HG02763 (cell line): ENCODE measurements at regions not wholly inside any gene's neighbourhood (a gene's known extent, or its start where the extent isn't known, plus 50 kb on each side); places are given as distances from the start of the nearest gene placed in this dataset.
"Not testable (repeated sequence)": the region's sequence is repeated elsewhere in the genome, so short reads cannot be mapped to it uniquely, and the experiment has no call there.

Experiments
- ATAC-seq: cut with Tn5 transposase; IDR thresholded peaks from one replicate; pipeline ENCODE4 v1.9.1; 2021; ENCODE audit warnings: mild to moderate bottlenecking, moderate library complexity; ENCODE audit not compliant: unreplicated experiment

DNA sequence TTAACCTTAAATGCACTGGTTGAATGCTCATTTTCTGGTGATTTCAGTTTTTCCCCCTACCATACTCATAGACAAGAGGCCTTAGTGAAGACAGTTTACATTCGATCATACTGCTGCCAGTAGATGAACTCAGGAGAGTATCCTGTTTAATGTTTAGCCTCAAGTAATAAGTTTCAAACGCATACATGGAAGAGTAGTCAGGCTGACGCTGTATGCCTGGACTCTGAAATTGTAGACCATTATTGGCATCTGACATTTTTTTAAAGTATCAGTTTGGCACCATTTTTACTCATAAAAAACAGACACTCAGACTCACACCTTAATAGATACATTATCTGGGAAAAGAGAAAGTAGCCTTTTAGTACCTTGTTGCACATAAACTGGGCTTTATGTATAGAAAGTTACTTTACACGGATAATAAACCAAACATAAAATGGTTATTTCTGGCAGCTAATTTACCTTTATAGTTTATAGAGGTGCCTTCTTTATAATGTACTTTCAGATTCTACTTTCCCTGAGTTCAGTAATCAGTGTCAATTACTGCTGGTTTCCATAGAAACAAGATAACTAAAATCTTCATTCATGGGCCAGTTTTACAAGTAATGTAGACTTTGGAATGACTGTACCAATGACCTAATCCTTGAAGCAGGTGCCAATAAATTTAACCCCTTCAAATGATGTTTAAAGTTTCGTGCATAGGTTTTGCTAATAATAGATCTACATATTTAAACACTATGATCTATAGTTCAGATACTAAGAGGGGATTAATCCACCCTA is 183.8 kb upstream of the ITGA1 start:
- no peak for ATAC-seq

DNA sequence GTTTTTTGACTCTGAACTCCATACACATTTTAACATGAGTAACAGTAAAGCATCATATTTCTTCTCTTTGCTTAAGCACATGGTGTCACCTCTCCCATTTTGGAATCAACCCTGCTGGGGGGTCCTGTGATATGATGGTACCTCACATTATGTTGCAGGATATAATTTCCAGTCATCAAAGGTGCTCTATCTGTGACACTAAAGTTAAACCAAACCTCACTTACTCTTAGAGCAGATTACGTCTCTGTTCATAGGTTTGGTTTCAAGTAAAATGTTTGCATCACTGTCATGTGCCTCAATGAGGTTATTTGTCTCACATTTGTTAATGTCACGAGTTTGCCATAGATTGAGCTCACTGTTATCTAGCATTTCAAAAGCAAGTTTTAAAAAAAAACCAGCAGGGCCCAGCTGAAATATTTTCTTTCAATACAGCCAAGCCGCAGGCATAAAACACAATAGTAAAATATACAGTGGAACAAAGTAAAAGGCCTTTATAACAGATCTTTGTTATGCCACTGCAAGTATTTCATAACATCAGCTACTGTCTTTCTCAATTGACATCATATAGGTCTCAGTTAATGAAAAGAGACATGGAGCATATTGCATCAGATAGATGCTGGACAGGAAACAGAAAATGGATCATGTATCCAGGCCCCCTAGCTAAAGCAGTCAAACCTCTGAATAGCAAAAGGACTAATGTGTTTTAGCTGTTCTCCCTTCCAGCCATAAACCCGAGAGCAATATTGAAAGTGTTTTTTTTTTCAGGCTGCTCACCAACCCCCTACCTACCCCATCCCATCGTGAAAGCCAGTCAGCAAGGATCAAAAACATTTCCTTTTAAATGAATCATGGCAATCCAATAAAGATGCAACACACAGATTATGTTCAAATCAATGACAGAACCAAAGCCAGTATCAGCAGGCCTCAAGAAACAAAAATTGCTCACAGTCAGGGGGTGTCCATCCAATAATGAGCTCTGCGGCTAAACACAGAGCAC is 182.1 kb upstream of the ITGA1 start:
- no peak for ATAC-seq

DNA sequence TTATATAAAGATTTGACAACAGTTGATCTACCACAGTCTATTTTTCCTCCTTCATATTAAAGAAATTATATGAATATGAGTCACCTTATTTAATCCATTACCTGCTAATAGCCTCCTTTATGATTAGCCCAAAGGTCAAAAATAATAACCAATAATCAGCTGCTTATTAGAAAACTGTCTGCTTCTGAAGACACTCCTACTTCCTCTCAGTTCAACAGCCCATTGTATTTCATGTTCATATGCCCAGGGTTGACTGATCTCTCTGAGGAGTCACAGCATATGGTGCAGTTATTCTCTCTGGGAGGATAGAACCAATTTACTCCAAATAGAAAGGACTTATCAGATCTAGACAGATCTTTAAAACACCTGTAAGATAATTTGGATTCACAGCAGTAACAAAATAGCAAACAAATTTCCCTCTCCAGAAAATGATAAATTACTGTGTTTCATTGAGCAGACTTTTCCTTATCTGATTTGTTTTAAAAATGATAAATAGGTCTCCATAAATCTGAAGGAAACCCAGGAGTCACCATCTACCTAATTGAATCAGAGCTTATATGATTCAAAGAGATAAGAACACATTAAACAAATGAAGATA is 180.4 kb upstream of the ITGA1 start:
- no peak for ATAC-seq

DNA sequence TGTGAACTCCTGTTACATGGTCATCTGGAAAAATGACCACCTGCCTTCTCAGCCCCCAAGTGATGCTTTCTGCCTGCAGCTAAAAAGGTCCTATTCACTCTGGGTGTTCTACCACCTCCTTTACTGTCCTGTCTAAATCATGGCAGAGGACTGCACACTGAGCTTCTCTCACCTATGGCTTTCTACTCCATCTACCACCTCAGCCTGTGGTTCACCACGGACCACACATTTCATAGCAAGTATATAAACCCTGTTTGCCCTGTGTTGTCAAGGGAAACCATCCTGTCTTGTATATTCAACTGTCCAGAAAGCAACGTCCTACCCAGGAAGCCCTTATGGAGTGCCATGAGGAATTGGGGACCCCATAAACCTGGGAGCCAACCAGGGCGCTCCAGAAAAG is 167.4 kb upstream of the ITGA1 start:
- no peak for ATAC-seq

DNA sequence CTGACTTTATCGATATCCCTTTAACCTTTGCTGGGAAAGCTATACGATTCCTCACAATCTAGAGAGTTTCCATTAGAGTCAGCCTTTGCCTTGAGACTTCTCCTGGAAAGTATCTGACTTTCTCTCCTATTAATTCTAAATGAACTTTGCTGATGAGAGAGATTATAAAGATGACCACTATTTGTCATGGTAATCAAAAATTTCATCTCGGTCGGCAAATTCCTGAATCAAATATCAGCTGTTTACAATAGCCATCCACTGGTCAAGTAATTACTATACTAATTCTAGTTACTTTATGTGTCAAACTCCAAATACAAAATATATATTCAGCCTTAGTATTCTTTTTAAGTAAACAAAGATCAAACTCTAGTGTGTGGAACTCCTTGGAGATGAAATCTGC is 164.4 kb upstream of the ITGA1 start:
- no peak for ATAC-seq

DNA sequence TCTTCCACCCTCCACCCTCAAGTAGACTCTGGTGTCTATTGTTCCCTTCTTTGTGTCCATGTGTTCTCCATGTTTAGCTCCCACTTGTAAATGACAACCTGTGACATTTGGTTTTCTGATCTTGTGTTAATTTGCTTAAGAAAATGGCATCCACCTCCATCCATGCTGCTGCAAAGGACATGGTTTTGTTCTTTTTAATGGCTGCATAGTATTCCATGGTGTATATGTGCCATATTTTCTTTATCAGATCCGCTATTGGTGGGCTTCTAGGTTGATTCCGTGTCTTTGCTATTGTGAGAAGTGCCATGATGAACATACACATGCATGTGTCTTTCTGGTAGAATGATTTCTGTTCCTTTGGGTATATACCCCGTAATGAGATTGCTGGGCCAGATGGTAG is 163.4 kb upstream of the ITGA1 start:
- no peak for ATAC-seq

DNA sequence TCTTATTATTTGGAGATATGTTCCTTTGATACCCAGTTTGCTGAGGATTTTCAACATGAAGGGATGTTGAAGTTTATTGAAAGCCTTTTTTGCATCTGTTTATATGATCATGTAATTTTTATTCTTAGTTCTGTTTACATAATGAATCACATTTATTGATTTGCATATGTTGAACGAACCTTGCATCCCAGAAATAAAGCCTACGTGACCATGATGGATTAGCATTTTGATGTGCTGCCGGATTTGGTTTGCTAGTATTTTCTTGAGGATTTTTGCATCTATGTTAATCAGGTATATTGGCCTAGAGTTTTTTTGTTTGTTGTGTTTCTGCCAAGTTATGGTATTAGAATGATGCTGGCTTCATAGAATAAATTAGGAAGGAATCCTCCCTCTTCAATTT is 161.4 kb upstream of the ITGA1 start:
- ATAC-seq: no peak

DNA sequence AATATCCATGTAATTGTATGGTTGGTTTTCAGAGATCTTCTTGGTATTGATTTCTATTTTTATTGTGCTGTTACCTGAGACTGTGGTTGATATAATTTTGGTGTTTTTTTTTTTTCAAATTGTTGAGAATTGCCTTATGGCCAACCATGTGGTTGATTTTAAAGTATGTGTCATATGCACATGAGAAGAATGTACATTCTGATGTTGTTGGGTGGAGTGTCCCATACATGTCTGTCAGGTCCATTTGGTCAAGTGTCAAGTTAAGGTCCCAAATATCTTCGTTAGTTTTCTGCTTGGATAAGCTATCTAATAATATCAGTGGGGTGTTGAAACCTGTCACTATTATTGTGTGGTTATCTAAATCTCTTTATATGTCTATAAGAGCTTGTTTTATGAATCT is 160.0 kb upstream of the ITGA1 start:
- no peak for ATAC-seq

DNA sequence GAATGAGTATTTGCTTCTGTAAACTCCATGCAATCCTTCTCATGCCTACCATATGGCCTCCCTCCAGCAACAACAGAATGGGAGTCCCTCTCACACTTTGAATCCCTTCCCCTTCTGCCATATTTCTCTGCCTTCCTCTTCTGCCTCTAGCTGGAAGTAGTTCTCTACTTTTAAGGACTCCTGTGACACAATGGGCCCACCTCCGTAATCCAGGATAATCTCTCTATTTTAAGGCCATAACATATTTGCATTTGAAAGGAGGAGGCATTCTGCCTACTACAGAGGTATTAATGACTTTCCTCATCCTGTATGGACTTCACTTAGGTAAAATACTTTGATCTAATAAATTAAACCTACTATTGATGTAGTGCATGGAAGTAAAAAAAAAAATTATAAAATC is 155.4 kb upstream of the ITGA1 start:
- ATAC-seq: no peak

DNA sequence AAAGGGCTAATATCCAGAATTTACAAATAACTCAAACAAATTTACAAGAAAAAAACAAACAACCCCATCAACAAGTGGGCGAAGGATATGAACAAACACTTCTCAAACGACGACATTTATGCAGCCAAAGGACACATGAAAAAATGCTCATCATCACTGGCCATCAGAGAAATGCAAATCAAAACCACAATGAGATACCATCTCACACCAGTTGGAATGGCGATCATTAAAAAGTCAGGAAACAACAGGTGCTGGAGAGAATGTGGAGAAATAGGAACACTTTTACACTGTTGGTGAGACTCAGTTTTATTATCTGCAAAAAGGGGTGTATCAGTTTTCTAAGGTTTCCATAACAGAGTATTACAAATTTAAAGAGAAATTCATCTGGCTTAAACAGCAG is 153.5 kb upstream of the ITGA1 start:
- not testable (repeated sequence) for ATAC-seq

DNA sequence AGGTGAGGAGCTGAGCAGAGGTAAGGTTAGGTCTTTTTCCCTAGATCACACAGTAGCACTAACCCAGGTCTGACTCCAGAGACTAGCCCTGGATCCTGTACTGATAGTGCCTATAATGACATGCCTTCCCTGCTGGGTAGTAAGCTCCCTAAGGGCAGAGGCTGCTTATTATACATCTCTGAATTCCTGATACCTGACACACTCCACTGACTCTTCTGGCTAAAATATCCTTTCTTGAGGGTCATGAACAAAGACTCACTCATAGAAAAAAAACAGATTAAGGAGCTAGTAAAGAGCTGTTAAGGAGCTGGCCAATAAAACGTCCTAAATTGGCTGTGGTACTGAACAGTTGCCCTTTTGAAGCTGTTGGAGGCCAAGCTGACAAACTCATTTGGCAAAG is 149.0 kb upstream of the ITGA1 start:
- no peak for ATAC-seq

DNA sequence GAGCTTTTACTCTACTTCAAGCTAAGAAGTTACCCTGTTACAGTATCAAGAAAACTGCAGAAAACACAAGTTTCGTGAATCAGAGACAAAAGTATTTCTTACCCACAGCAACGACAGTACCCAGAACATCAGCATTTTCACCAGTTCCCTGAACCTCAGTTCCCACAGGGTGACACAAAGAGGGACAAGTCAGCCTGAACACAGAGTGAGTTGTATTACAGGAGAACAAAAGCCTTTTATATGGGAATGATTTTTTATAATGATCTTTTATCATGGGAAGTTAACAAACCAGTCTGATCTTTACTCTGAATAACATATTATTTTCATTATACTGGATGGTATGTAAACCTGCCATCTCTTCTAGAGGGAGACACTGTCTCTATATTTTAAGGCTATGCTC is 139.0 kb upstream of the ITGA1 start:
- no peak for ATAC-seq

DNA sequence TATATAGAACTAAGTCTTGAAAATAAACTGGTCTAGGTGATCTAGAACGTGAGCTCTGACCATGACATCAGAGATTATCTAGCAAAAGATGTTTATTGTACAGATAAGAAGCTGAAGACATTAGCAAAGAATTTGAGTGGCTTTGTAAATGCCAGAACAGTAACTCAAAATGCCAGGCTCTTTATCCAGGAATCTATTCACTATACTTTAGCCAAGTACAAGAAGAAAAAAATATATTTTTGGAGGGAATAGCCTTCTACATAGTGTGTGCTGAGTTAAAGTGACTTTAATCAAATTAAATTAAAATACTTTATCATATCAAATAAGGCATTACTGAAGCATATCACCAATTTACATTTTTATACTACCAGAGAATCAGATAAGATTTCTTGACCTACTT is 132.6 kb upstream of the ITGA1 start:
- no peak for ATAC-seq

DNA sequence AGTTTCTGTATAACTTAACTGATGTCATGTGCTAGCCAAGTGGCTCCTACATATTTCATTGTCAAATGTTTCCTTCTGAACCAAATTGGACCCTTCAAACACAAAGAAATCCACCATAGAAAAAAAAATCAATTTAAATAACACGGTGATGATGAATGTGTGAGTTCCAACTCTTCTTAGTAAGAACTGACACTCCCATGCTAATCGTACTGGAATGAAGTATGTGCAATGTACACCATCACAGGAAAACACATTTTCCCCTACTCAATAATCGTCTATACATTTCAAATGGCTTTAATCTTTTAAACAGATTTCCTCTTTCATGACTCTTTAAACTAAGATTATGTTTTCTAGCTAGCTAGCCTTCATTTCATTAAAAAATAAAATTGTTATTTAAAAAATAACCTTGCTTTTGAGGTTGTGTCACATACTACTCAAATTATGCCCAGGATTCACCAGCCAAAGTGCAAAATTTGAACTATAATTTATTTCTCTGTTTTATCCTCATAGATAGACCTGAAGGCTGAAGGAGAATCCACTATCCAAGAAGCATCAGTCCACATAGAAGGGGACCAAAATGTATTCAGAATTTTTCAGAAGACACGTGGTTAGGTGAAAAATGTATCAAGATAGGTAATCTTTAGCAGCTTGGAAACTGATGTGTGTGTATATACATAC is 131.0 kb upstream of the ITGA1 start:
- ATAC-seq: no peak

DNA sequence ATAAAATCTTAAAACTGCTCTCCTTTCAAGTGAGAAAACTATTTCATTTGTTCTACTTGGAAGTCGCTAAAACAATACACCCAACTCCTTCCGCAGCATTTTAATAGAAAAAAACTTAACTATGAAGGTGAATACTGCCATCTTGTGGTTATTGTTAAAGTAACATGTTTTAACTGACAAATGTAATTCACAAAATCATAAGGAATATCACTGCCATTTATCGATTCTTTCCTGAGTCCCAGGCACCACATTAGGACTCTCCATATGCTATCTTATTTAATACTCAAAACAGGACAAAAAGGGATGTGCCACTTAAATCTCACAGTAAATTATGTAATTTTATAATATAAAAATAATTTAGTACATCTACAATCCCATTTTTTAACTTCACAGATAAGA is 130.5 kb upstream of the ITGA1 start:
- no peak for ATAC-seq

DNA sequence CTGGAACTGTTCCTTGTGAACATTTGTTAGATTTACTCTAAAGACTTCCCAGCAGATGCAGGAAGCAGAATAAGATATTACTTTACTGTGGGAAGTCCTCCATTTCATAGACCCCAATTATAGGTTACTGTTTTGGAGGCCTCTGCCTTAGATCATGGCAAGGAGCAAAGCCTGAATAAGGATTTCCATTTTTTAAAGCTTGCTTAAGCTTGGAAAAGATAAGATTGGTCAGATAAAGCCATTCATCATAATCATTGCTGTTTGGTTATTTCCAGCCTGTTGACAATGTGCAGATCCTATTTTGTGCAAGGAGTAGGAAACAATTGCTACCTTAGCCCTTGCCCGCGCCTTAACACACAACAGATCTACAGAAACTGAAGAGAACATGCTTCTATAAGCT is 129.5 kb upstream of the ITGA1 start:
- no peak for ATAC-seq

DNA sequence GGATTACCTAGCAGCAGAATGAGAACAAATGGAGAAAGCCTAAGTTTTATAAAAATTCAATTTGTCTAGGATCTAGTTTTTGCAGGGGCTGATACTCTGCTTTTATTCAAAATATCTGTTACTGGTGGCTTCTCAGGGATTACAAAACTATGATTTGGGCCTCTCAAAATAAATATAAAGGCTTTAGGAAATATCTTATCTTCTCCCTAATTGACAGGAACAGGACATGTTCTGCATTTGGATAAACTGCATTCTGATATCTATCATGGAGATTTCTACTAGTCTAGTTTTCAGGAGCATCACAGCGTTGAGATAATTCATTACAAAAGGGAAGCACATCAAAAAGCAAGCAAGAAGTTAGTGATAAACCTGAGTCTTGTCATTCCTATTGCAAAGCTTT is 127.1 kb upstream of the ITGA1 start:
- no peak for ATAC-seq

DNA sequence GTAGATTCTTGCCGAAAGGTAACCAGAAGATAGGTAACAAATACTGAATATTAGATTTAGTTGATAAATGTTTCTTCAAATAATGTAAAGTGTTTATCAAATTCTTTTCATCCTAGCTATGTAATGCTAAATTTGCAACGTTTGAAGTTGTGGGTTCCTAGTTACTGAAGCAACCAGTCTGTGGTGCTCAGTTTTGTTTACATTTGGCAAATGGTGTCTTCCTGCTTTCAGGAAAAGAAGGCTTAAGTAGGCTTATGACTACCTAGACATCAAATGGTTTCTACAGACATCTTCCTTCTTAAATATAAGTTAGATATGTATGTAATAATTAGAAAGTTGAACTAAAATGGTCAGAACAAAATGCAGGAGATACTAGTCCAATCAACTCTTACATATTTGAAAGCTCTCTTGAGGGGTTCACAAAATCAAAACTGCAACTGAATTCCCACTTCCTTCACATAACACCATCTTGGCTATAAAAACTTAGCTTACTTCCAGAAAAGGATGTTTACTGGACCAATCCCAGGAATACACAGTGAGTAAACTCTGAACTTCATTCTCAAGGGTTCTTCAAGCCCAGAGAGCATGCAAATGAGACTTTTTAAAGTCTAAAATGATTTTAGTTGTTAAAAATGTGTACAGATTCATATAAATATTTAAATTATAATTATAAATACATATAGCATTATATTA is 125.7 kb upstream of the ITGA1 start:
- ATAC-seq: no peak

DNA sequence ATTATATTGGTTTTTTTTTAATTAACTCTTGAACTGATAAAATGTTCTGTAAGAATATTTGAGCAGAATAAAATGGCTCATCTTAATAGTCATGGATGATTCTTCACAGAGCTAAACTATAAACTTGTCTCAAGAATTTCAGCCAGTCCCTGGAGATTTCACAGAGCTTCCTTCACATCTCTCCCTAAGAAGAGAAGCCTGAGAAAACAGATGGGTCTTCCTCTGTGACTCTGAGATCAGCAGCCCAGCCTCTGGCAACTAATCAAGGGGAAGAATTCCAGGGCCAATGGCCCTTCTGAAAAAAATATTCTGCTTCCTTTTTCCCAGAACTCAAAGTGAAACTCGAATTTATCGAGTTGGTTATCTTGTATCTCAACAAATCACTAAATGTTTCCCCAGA is 122.2 kb upstream of the ITGA1 start:
- no peak for ATAC-seq

DNA sequence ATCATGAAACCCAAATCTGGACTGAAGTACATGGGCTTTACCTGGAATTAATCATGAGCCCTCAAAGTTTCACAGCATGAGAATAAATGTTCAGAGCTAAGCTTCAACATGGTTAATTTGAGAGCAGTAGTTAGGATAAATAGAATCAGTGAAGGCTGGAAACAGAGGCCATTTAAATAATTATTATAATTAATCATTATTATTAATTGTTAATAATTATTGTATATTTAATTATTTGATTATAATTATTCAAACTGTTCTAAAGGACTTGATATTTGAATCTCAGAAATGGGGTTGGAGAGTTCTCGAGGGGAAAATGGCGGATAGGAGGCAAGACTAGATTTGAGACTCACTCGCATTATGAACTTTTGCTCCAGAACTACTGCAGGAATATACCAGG is 119.6 kb upstream of the ITGA1 start:
- no peak for ATAC-seq
